ENCODE measurements at regions not wholly inside any gene's neighbourhood (a gene's known extent, or its start where the extent isn't known, plus 50 kb on each side); places are given as distances from the start of the nearest gene placed in this dataset.

DNA sequence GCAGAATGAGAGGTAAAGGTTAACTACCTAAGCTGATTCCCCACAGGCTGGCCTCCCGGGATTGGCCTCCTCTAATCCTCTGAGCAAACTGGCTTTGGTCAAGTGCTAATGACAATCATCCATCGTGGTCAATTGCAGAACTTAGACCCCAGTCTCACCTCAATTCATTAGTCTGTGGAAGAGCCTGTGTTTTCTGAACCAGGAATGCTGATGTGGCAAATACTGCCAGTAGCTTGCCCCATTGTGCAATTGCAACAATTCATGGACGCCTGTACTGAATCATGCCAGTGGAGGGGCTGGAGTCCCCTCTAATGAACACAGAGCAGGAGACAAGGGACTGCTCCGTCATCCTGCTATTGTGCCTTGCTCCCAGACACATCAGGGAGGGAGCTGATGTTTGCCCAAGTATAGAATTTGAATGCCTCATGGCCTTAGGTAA is 1256.5 kb downstream of the EFNB2 start (continued):
- TF ChIP-seq ZNF354C (tag by site-specific recombination; IDR thresholded peaks at IDR 0.05; ENCODE audit: borderline replicate concordance, low read depth): no peak

DNA sequence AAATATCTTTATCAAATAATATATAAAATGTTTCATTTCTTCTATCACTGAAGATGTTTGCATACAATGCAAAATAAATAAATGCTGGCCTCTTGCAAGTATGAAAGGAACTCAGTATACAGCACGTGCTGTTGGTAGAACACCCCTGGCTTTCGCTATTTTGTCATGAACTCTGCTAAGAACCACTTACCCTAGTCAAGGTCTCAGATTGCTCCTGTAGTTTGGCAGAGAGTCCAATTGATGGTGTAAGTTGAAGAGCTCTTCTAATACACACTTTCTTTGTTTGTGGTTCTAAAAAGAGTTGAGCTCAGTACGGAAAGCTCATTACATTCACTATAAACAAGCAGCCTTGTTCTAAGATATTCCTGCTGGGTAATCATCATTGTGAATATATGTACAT is 1258.9 kb downstream of the EFNB2 start:
- no peaks in the 10 kb centered on the region for H3K9me3 ChIP-seq (ENCODE audit: control insufficient read depth, insufficient read depth, low read depth, low read length)
- H3K36me3 ChIP-seq (ENCODE audit: control insufficient read depth in 2 of 2, insufficient read depth in 1 of 2, low read length in 2 of 2): no peaks in the 10 kb centered on the region
- TF ChIP-seq ZNF654 (tag by site-specific recombination; IDR thresholded peaks at IDR 0.05; ENCODE audit: low read depth) (no peak), ZNF658 (tag by site-specific recombination; IDR thresholded peaks at IDR 0.05) (no peak), ZNF776 (tag by site-specific recombination; IDR thresholded peaks at IDR 0.05; ENCODE audit: borderline replicate concordance) (no peak), ZNF138 (tag by site-specific recombination; IDR thresholded peaks at IDR 0.05; ENCODE audit: borderline replicate concordance) (no peak), ZNF521 (tag by site-specific recombination; IDR thresholded peaks at IDR 0.05) (no peak), ZNF223 (tag by site-specific recombination; IDR thresholded peaks at IDR 0.05) (no peak), HOXA7 (CRISPR knock-in tag; IDR thresholded peaks at IDR 0.05; ENCODE audit: borderline replicate concordance) (no peak), ZNF423 (tag by site-specific recombination; IDR thresholded peaks at IDR 0.05) (no peak), ZBTB1 (tag by site-specific recombination; IDR thresholded peaks at IDR 0.05) (no peak), ZNF416 (tag by site-specific recombination; IDR thresholded peaks at IDR 0.05) (no peak), ZNF354C (tag by site-specific recombination; IDR thresholded peaks at IDR 0.05; ENCODE audit: borderline replicate concordance, low read depth) (no peak), ZNF549 (tag by site-specific recombination; IDR thresholded peaks at IDR 0.05) (no peak), ZNF114 (tag by site-specific recombination; IDR thresholded peaks at IDR 0.05) (no peak), ZNF837 (tag by site-specific recombination; IDR thresholded peaks at IDR 0.05) (no peak), ZNF132 (tag by site-specific recombination; IDR thresholded peaks at IDR 0.05; ENCODE audit: borderline replicate concordance) (no peak)
- TF ChIP-seq, protein P1, sequence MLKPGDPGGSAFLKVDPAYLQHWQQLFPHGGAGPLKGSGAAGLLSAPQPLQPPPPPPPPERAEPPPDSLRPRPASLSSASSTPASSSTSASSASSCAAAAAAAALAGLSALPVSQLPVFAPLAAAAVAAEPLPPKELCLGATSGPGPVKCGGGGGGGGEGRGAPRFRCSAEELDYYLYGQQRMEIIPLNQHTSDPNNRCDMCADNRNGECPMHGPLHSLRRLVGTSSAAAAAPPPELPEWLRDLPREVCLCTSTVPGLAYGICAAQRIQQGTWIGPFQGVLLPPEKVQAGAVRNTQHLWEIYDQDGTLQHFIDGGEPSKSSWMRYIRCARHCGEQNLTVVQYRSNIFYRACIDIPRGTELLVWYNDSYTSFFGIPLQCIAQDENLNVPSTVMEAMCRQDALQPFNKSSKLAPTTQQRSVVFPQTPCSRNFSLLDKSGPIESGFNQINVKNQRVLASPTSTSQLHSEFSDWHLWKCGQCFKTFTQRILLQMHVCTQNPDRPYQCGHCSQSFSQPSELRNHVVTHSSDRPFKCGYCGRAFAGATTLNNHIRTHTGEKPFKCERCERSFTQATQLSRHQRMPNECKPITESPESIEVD (tag by site-specific recombination; IDR thresholded peaks at IDR 0.05): no peak
- ChIA-PET CTCF (no interaction called here), POLR2A (no interaction called here)
- no peak overlapping the region for H3K27ac ChIP-seq (ENCODE audit: extremely low read depth, low read depth, low read length)
- H3K4me1 ChIP-seq (ENCODE audit: control insufficient read depth, insufficient read depth, low read length): 0 out of 2 replicates have a peak, but pooled peaks cover 7% of the 10 kb centered on the region
- no peak overlapping the region for H3K4me3 ChIP-seq (ENCODE audit: low read depth, low read length)

DNA sequence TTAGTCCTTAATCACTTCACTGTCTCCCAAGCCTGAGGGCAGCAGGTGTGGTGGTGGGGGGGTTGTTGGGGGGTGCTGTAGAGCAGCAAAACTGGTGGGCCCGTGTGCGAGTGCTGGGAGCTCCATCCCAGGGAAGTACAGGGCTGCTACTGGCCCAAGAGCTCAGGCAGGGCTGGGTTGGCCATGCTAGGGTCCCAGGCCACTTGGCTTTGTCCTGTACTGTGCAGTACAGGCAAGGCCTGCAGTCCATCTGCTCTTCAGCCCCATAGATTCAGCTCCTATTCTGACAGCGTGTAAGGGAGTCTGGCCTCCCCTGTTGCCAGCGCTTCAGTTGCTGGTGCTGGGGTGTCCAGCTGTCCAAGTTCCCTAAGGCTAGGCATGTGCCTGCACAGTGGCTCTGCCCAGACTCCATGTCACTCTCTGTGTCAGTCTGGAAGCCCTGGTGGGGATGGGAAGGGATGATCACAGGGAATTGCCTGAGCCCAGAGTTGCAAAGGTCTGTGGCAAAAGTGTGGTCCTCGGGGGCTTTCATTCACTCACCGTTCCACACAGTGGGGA is 1261.7 kb downstream of the EFNB2 start:
- Histone ChIP-seq H3K27ac (ENCODE audit: extremely low read depth, low read depth, low read length) (no peak overlapping the region), H3K9me3 (ENCODE audit: control insufficient read depth, insufficient read depth, low read depth, low read length) (no peaks in the 10 kb centered on the region), H3K36me3 (ENCODE audit: control insufficient read depth in 2 of 2, insufficient read depth in 1 of 2, low read length in 2 of 2) (no peaks in the 10 kb centered on the region), H3K4me3 (ENCODE audit: low read depth, low read length) (no peak overlapping the region), H3K4me1 (ENCODE audit: control insufficient read depth, insufficient read depth, low read length) (no peaks in the 10 kb centered on the region)
- POLR2A ChIA-PET: no interaction called here
- CTCF ChIA-PET: no interaction called here
- TF ChIP-seq ZNF302 (tag by site-specific recombination; IDR thresholded peaks at IDR 0.05; ENCODE audit: low read depth): no peak
- no peak for TF ChIP-seq INSM2 (tag by site-specific recombination; IDR thresholded peaks at IDR 0.05)
- TF ChIP-seq ZNF223 (tag by site-specific recombination; IDR thresholded peaks at IDR 0.05): no peak
- TF ChIP-seq PBX3 (CRISPR knock-in tag; IDR thresholded peaks at IDR 0.05): no peak
- TF ChIP-seq ZBTB17 (tag by site-specific recombination; IDR thresholded peaks at IDR 0.05): no peak
- TF ChIP-seq ZSCAN30 (tag by site-specific recombination; IDR thresholded peaks at IDR 0.05): no peak
- TF ChIP-seq, protein P2, sequence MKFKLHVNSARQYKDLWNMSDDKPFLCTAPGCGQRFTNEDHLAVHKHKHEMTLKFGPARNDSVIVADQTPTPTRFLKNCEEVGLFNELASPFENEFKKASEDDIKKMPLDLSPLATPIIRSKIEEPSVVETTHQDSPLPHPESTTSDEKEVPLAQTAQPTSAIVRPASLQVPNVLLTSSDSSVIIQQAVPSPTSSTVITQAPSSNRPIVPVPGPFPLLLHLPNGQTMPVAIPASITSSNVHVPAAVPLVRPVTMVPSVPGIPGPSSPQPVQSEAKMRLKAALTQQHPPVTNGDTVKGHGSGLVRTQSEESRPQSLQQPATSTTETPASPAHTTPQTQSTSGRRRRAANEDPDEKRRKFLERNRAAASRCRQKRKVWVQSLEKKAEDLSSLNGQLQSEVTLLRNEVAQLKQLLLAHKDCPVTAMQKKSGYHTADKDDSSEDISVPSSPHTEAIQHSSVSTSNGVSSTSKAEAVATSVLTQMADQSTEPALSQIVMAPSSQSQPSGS (tag by site-specific recombination; IDR thresholded peaks at IDR 0.05; ENCODE audit: low read depth): no peak
- no peak for TF ChIP-seq ZNF174 (tag by site-specific recombination; IDR thresholded peaks at IDR 0.05)
- no peak for TF ChIP-seq ZFP3 (tag by site-specific recombination; IDR thresholded peaks at IDR 0.05; ENCODE audit: low read depth)
- TF ChIP-seq KLF7 (tag by site-specific recombination; IDR thresholded peaks at IDR 0.05; ENCODE audit: borderline replicate concordance): no peak
- TF ChIP-seq ZNF768 (tag by site-specific recombination; IDR thresholded peaks at IDR 0.05): no peak
- TF ChIP-seq MYNN (tag by site-specific recombination; IDR thresholded peaks at IDR 0.05; ENCODE audit: borderline replicate concordance): no peak
- no peak for TF ChIP-seq ZNF670 (tag by site-specific recombination; IDR thresholded peaks at IDR 0.05; ENCODE audit: low read depth)
- TF ChIP-seq ZNF747 (tag by site-specific recombination; IDR thresholded peaks at IDR 0.05): no peak
- TF ChIP-seq ZNF521 (tag by site-specific recombination; IDR thresholded peaks at IDR 0.05): no peak
